ENCODE measurements at regions not wholly inside any gene's neighbourhood (a gene's known extent, or its start where the extent isn't known, plus 50 kb on each side); places are given as distances from the start of the nearest gene placed in this dataset.

- TF ChIP-seq CTCF (IDR thresholded peaks at IDR 0.05) = no peak
- no peak for TF ChIP-seq POLR2A (IDR thresholded peaks at IDR 0.05)
These were observed 541.1 kb downstream of the NR2F1-AS1 start for GRCh38 chr5:93039888-93040287.
